GM12865 (cell line): ENCODE measurements at regions not wholly inside any gene's neighbourhood (a gene's known extent, or its start where the extent isn't known, plus 50 kb on each side); places are given as distances from the start of the nearest gene placed in this dataset.

Experiments
- DNase-seq: peaks from one replicate; pipeline ENCODE4 v3.0.0; 2010; ENCODE audit warnings: low read depth
- H3K4me3 ChIP-seq: 2 replicates; pipeline ENCODE4 v1.5.1; 2011; ENCODE audit warnings: mild to moderate bottlenecking, low read depth, low read length, control low read depth
- CTCF ChIP-seq: IDR thresholded peaks from 2 replicates; pipeline ENCODE4 v1.5.1; 2011; ENCODE audit warnings: low read length, control low read depth, low read depth, inconsistent platforms; ENCODE audit not compliant: insufficient read depth; ENCODE audit errors: missing control alignments

GRCh38 chr5:135218790-135219568, 180.1 kb downstream of the MACROH2A1 start:
- no peak overlapping the region for H3K4me3 ChIP-seq
- no peak for DNase-seq

GRCh38 chr5:135218486-135218755, 180.6 kb downstream of the MACROH2A1 start:
- H3K4me3 ChIP-seq, result no peak overlapping the region
- no peak for DNase-seq
- TF ChIP-seq CTCF, result no peak

More at GRCh38 chr5:135218790-135219568, 180.1 kb downstream of the MACROH2A1 start:
- TF ChIP-seq CTCF, result no peak

- TF ChIP-seq CTCF, result peak; percentile 10
- no peak overlapping the region for H3K4me3 ChIP-seq
- no peak for DNase-seq
Measured at GRCh38 chr5:135217669-135218485, 181.2 kb downstream of the MACROH2A1 start.

- no peak overlapping the region for H3K4me3 ChIP-seq
- TF ChIP-seq CTCF, result no peak
- no peak for DNase-seq
Measured at GRCh38 chr5:135216471-135217343, 182.3 kb downstream of the MACROH2A1 start.

- DNase-seq, result no peak
- no peak for TF ChIP-seq CTCF
Measured at GRCh38 chr5:135215617-135216470, 181.8 kb upstream of the PITX1 start.

GRCh38 chr5:135214897-135215616, 181.0 kb upstream of the PITX1 start:
- H3K4me3 ChIP-seq, result no peak overlapping the region
- TF ChIP-seq CTCF, result no peak

More at GRCh38 chr5:135215617-135216470, 181.8 kb upstream of the PITX1 start:
- H3K4me3 ChIP-seq, result no peak overlapping the region

More at GRCh38 chr5:135214897-135215616, 181.0 kb upstream of the PITX1 start:
- no peak for DNase-seq
